CD4-positive, alpha-beta T cell treated with Interleukin-15 for 1 hour (primary cell): ENCODE measurements at regions not wholly inside any gene's neighbourhood (a gene's known extent, or its start where the extent isn't known, plus 50 kb on each side); places are given as distances from the start of the nearest gene placed in this dataset.

ENCODE experiments used
- DNase-seq: peaks from one replicate; pipeline ENCODE4 v3.0.0-alpha.2; 2020

GRCh38 chr2:121902171-121902591, 146.7 kb downstream of the TSN start:
- DNase-seq, result no peak

- no peak for DNase-seq
Measured at GRCh38 chr2:121902616-121903015, 147.2 kb downstream of the TSN start.

GRCh38 chr2:121903037-121903689, 147.7 kb downstream of the TSN start:
- DNase-seq, result no peak

- DNase-seq, result no peak
Measured at GRCh38 chr2:121904656-121905055, 149.2 kb downstream of the TSN start.

GRCh38 chr2:121905201-121905600, 149.8 kb downstream of the TSN start:
- DNase-seq, result no peak

GRCh38 chr2:121906170-121906569, 150.7 kb downstream of the TSN start:
- DNase-seq, result no peak

GRCh38 chr2:121907928-121908327, 152.5 kb downstream of the TSN start:
- DNase-seq, result no peak

GRCh38 chr2:121910139-121910538, 154.7 kb downstream of the TSN start:
- DNase-seq, result no peak

GRCh38 chr2:121911036-121911435, 155.6 kb downstream of the TSN start:
- DNase-seq, result no peak

GRCh38 chr2:121917143-121917542, 161.7 kb downstream of the TSN start:
- DNase-seq, result no peak

- no peak for DNase-seq
Measured at GRCh38 chr2:121918231-121918630, 162.8 kb downstream of the TSN start.

- DNase-seq, result no peak
Measured at GRCh38 chr2:121919803-121920202, 164.4 kb downstream of the TSN start.

GRCh38 chr2:121925466-121925865, 170.0 kb downstream of the TSN start:
- no peak for DNase-seq

- DNase-seq, result no peak
Measured at GRCh38 chr2:121943285-121943684, 187.8 kb downstream of the TSN start.

GRCh38 chr2:121944072-121944831, 188.8 kb downstream of the TSN start:
- no peak for DNase-seq

GRCh38 chr2:121947674-121948073, 192.2 kb downstream of the TSN start:
- no peak for DNase-seq

- DNase-seq, result no peak
Measured at GRCh38 chr2:121949271-121949670, 193.8 kb downstream of the TSN start.

- DNase-seq, result no peak
Measured at GRCh38 chr2:121955426-121955825, 200.0 kb downstream of the TSN start.

GRCh38 chr2:121955872-121956271, 200.4 kb downstream of the TSN start:
- no peak for DNase-seq

GRCh38 chr2:121960251-121960650, 204.8 kb downstream of the TSN start:
- DNase-seq, result no peak

GRCh38 chr2:121961761-121962160, 206.3 kb downstream of the TSN start:
- no peak for DNase-seq

GRCh38 chr2:121965661-121966060, 210.2 kb downstream of the TSN start:
- no peak for DNase-seq

GRCh38 chr2:121966663-121967062, 211.2 kb downstream of the TSN start:
- no peak for DNase-seq

GRCh38 chr2:121969166-121969565, 213.7 kb downstream of the TSN start:
- DNase-seq, result no peak
